CD4-positive, alpha-beta T cell treated with Interleukin-15 for 4 hours (primary cell): ENCODE measurements at regions not wholly inside any gene's neighbourhood (a gene's known extent, or its start where the extent isn't known, plus 50 kb on each side); places are given as distances from the start of the nearest gene placed in this dataset.

ENCODE experiments used
- DNase-seq: peaks from one replicate; pipeline ENCODE4 v3.0.0-alpha.2; 2020; ENCODE audit warnings: low spot score

GRCh38 chr13:99662678-99663077 lies 161.4 kb downstream of the TM9SF2 start:
- DNase-seq, result no peak

- no peak for DNase-seq
Observed at GRCh38 chr13:99661791-99662190, 160.5 kb downstream of the TM9SF2 start.

GRCh38 chr13:99659866-99660554 lies 158.7 kb downstream of the TM9SF2 start:
- no peak for DNase-seq

GRCh38 chr13:99659226-99659625 lies 158.0 kb downstream of the TM9SF2 start:
- no peak for DNase-seq

- DNase-seq, result peak; percentile 70
Observed at GRCh38 chr13:99658261-99658991, 157.2 kb downstream of the TM9SF2 start.

GRCh38 chr13:99657848-99658260 lies 156.6 kb downstream of the TM9SF2 start:
- DNase-seq, result peak; percentile 4

- DNase-seq, result peak; percentile 65
Observed at GRCh38 chr13:99656844-99657381, 155.6 kb downstream of the TM9SF2 start.

- DNase-seq, result peak; percentile 87
Observed at GRCh38 chr13:99656092-99656745, 154.9 kb downstream of the TM9SF2 start.

- DNase-seq, result peak; percentile 10
Observed at GRCh38 chr13:99655351-99656091, 154.2 kb downstream of the TM9SF2 start.

GRCh38 chr13:99654076-99654475 lies 152.8 kb downstream of the TM9SF2 start:
- no peak for DNase-seq

- DNase-seq, result no peak
Observed at GRCh38 chr13:99653526-99653925, 152.3 kb downstream of the TM9SF2 start.

- no peak for DNase-seq
Observed at GRCh38 chr13:99652901-99653300, 151.6 kb downstream of the TM9SF2 start.

- no peak for DNase-seq
Observed at GRCh38 chr13:99652141-99652540, 150.9 kb downstream of the TM9SF2 start.

- DNase-seq, result no peak
Observed at GRCh38 chr13:99651016-99651415, 149.7 kb downstream of the TM9SF2 start.

GRCh38 chr13:99650410-99650809 lies 149.1 kb downstream of the TM9SF2 start:
- no peak for DNase-seq

- DNase-seq, result no peak
Observed at GRCh38 chr13:99648927-99649326, 147.7 kb downstream of the TM9SF2 start.

- no peak for DNase-seq
Observed at GRCh38 chr13:99648066-99648665, 146.9 kb downstream of the TM9SF2 start.

- no peak for DNase-seq
Observed at GRCh38 chr13:99647596-99647985, 146.3 kb downstream of the TM9SF2 start.

- no peak for DNase-seq
Observed at GRCh38 chr13:99646866-99647595, 145.8 kb downstream of the TM9SF2 start.

GRCh38 chr13:99642841-99643240 lies 141.6 kb downstream of the TM9SF2 start:
- DNase-seq, result no peak

GRCh38 chr13:99642006-99642405 lies 140.7 kb downstream of the TM9SF2 start:
- no peak for DNase-seq
